GM18507 (cell line): ENCODE measurements at regions not wholly inside any gene's neighbourhood (a gene's known extent, or its start where the extent isn't known, plus 50 kb on each side); places are given as distances from the start of the nearest gene placed in this dataset.
"Not testable (repeated sequence)": the region's sequence is repeated elsewhere in the genome, so short reads cannot be mapped to it uniquely, and the experiment has no call there.

Source experiments
- DNase-seq: peaks from one replicate; pipeline ENCODE4 v3.0.0; 2011; ENCODE audit warnings: low read depth; ENCODE audit not compliant: insufficient read length; ENCODE audit errors: extremely low spot score
- FAIRE-seq: peaks from 2 replicates; lab custom pipeline; 2011; peaks lifted over from hg19 to GRCh38; lab: Jason Lieb, UNC

DNA sequence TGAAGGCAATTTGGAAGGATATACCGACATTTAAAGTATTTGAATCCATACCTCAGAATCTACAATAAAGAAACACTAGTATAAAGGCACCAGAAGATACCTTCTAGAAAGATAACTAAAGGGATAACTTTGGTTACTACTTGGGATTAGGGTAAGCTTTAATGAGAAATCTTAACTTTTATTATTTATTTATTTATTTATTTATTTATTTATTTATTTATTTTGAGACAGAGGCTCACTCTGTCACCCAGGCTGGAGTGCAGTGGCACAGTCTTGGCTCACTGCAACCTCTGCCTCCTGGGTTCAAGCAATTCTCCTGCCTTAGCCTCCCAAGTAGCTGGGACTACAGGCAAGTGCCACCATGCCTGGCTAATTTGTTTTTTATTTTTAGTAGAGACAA, 81.6 kb upstream of the KCND2 start:
- not testable (repeated sequence) for DNase-seq, FAIRE-seq

DNA sequence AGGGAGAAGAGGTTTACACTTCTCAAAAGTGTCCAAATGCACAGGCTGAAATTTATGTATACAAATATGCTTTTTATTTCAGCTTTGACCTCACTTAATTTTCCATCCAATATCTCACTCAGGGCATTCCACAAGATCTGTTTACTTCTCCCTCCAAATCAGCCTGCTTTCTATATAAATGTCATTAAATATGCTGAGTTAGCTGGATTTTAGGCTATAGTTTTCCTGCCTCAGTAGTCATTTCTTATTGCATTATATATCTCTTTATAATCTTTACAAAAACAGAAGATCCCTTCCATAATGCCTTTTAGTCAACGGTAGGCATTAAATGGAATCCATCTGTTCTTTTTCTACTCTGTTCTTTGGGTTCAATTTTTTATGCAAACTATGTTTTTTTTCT, 71.7 kb upstream of the KCND2 start:
- no peak for DNase-seq
- FAIRE-seq: no peak

DNA sequence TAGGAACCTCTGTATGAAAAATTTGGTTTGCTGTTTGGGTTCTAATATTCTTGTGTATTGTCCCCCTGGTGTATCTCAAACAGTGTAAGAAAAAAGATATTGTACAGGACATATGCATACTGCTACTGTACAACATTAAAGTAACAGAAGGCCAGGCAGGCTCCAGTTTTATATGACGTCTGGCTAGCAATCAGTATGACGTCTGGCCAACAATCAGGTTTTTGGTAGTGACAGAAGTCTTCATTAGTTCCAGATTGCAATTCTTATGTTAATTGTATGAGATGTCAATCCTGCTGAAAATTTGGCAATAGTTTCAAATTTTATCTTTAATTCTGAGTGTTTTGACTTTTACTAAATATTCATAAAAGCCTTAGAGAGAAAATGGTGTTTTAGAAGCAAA, 67.9 kb upstream of the KCND2 start:
- DNase-seq: no peak
- no peak for FAIRE-seq

DNA sequence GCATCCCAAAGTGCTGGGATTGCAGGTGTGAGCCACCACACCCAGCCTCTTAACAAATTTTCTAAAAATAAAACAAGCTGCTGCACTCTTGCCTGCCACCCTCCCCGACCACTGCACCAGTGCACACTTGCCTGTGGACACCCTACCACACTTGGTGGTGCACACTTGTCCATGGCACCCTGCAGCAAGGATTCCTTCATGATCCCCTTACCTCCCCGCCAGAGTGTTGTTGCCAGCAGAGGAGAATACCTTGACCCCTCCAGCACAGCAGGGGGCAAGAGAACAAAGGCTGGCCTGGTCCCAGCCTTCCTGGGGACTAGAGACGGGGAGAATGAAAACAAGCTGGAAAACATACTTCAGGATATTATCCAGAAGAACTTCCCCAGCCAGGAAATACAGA, 65.9 kb upstream of the KCND2 start:
- FAIRE-seq (no peak), DNase-seq (no peak)

DNA sequence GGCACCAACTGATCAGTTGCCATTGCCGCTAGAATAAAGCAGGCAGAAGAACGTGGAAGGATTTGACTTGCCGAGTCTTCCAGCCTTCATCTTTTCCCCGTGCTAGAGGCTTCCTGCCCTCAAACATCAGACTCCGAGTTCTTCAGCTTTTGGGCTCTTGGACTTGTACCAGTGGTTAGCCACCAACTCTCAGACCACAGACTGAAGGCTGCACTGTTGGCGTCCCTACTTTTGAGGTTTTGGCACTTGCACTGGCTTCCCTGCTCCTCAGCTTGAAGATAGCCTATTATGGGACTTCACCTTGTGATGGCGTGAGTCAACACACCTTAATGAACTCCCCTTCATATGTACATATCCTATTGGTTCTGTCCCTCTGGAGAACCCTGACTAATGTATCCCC, 57.3 kb upstream of the KCND2 start:
- FAIRE-seq: no peak
- DNase-seq: no peak

DNA sequence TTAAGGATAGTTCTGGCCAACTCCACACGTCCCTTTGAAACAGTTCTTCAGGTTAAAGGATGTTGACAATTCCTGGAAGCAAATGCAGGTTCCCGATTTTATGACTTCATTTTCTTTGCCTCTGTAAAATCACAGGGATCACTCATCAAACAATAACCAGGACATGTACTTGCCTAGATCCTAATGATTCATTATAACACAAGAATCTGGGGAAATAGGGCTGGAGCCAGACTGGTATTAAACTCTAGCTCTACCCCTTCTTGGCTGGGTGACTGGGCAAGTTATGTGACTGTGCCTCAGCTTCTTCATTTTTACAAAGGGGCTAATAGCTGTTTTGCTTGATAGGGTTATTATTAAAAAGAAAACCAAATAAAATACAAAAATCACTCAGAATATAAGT, 56.0 kb upstream of the KCND2 start:
- no peak for DNase-seq
- no peak for FAIRE-seq

DNA sequence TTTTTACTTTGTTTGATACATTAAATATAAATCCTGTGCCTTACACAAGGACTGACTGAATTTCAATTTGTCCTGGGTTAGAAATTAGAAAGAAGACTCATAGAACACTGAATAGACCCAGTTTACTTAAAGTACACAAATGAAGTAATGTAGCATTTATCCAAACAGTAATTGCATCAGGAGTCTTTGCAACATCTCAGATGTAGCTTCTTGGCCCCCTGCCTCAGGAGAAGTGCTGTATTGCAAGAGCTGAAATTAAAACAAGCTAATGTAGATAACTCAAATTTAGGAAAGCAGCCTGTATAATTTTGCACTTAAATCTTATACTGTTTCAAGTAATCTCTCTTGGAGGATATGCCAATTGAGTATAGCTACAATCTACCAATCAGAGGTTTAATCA, 54.3 kb upstream of the KCND2 start:
- DNase-seq (no peak), FAIRE-seq (no peak)

DNA sequence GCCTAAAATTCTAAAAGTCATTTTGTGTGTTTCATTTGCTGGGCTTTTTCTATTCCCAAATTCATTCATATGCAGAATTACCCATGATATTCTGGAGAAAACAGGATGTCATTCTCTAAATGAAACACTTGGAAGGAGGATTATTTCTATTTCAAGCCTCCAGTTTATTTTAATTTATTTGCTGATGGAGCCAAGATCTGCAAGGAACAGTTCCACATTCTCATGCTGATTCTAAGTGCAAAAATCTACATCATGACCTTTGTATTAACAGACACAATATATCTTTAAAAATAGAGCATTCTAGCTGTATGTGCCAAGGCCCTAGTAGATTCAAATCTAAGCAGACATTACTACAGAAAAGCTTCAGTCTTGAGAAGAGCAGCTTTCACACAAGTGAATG, 51.3 kb upstream of the KCND2 start:
- FAIRE-seq: no peak

More for the DNA sequence above, 51.3 kb upstream of the KCND2 start:
- no peak for DNase-seq
